Naive thymus-derived CD4-positive, alpha-beta T cell (primary cell): ENCODE measurements at regions not wholly inside any gene's neighbourhood (a gene's known extent, or its start where the extent isn't known, plus 50 kb on each side); places are given as distances from the start of the nearest gene placed in this dataset.
A peak's percentile ranks its signal among the peaks of the same experiment; 100 is the strongest.

Source experiments
- ATAC-seq: fragments of 150-1000 bp; cut with Tn5 transposase; 2 replicates; pipeline ENCODE4 v1.10.0; 2021; ENCODE audit warnings: mild to moderate bottlenecking, moderate library complexity
- CTCF ChIA-PET: fragments of 350-600 bp; sonication (Branson Sonifier 250); formaldehyde crosslinking; loops from one replicate; lab custom pipeline; 2021; ENCODE audit warnings: antibody characterized with exemption; lab: Charles Lee
- POLR2A ChIA-PET: fragments of 350-600 bp; sonication (Branson Sonifier 250); formaldehyde crosslinking; loops from one replicate; lab custom pipeline; 2021; ENCODE audit warnings: antibody characterized with exemption, inconsistent platforms; lab: Charles Lee
- DNase-seq, 9 donors: peaks; one replicate each; pipeline versions ENCODE4 v3.0.0 to v3.0.0-alpha.2; 2020 to 2022; ENCODE audit warnings: mixed read lengths in 1 of 9
- H3K27ac ChIP-seq: one replicate; pipeline ENCODE4 v1.7.0; 2013; ENCODE audit warnings: mild to moderate bottlenecking, low read depth, low read length, moderate library complexity
- H3K27me3 ChIP-seq, 2 donors: one replicate each; pipeline ENCODE4 v1.7.0; 2013; ENCODE audit warnings: low read length in 2 of 2, mild to moderate bottlenecking in 2 of 2, moderate library complexity in 2 of 2; ENCODE audit not compliant: control insufficient read depth in 2 of 2, insufficient read depth in 2 of 2
- H3K36me3 ChIP-seq, 3 experiments: 1 replicate in 2 of 3; 2 replicates in 1 of 3; pipeline ENCODE4 v1.7.0; 2013; ENCODE audit warnings: low read length in 3 of 3, mild to moderate bottlenecking in 3 of 3, moderate library complexity in 1 of 3; ENCODE audit not compliant: insufficient read depth in 3 of 3, control insufficient read depth in 2 of 3
- H3K4me1 ChIP-seq, 2 donors: one replicate each; pipeline ENCODE4 v1.7.0; 2013; ENCODE audit warnings: low read length in 2 of 2, mild to moderate bottlenecking in 2 of 2, moderate library complexity in 1 of 2; ENCODE audit not compliant: control insufficient read depth in 2 of 2, insufficient read depth in 2 of 2
- H3K4me3 ChIP-seq: 2 replicates; pipeline ENCODE4 v1.7.0; 2013; ENCODE audit warnings: mild to moderate bottlenecking, low read length
- H3K9me3 ChIP-seq, 3 experiments: 1 replicate in 2 of 3; 2 replicates in 1 of 3; pipeline ENCODE4 v1.7.0; 2013; ENCODE audit warnings: low read length in 3 of 3; ENCODE audit not compliant: control insufficient read depth in 2 of 3
- H3K27ac Mint-ChIP-seq, 9 donors: one replicate each; pipeline ENCODE4 v1.8.0; 2020 to 2022; ENCODE audit warnings: mixed read lengths in 9 of 9, mild to moderate bottlenecking in 8 of 9, moderate library complexity in 5 of 9, inconsistent platforms in 2 of 9
- H3K27me3 Mint-ChIP-seq, 5 donors: one replicate each; pipeline ENCODE4 v1.8.0; 2021 to 2022; ENCODE audit warnings: mixed read lengths in 5 of 5, mild to moderate bottlenecking in 1 of 5
- H3K36me3 Mint-ChIP-seq, 5 donors: one replicate each; pipeline ENCODE4 v1.8.0; 2020 to 2022; ENCODE audit warnings: mixed read lengths in 5 of 5, mild to moderate bottlenecking in 3 of 5, inconsistent platforms in 1 of 5
- H3K4me1 Mint-ChIP-seq, 7 donors: one replicate each; pipeline ENCODE4 v1.8.0; 2020 to 2022; ENCODE audit warnings: mixed read lengths in 7 of 7, mild to moderate bottlenecking in 3 of 7, inconsistent platforms in 1 of 7
- H3K4me3 Mint-ChIP-seq, 10 donors: one replicate each; pipeline ENCODE4 v1.8.0; 2020 to 2022; ENCODE audit warnings: mild to moderate bottlenecking in 10 of 10, mixed read lengths in 10 of 10, moderate library complexity in 6 of 10, inconsistent platforms in 2 of 10
- H3K9me3 Mint-ChIP-seq, 11 donors: one replicate each; pipeline ENCODE4 v1.8.0; 2020 to 2022; ENCODE audit warnings: mixed read lengths in 11 of 11, mild to moderate bottlenecking in 4 of 11, inconsistent platforms in 1 of 11, moderate library complexity in 1 of 11
- intact Hi-C, 2 donors: fragments of 100-400 bp; cut with micrococcal nuclease; formaldehyde crosslinking; loops; one replicate each; pipeline ENCODE4 v1.15.1; 2023

DNA sequence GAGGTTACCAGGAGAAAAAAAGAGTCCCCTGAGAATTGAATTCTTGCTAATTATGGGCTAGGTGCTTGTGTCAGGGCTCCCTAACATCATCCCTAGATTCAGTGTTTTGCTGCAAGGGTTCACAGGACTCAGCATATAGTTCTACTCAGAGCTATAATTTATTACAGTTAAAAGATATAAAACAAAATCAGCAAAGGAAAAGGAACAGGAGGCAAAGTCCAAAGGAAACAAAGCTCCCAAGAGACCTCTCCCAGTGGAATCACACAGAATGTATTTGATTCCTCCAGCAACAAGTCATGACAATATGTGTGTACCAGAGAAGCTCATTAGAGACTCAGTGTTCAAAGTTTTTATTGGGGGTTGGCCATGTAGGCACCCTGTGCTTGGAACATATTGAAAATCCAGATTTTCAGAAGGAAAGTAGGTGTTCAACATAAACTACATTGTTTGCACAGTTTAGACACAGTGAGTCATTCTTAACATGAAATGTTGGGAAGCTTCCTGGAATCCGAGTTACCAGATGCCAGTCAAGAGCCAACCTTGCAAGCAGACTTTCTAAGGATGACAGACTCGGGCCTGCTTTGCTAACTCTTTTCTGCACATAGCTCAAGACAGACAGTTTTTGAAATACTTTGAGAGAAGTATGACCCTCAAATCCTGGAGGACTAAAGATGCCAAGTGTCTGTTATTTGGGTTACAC lies 311.3 kb upstream of the EMCN start:
- H3K27ac ChIP-seq = no peak overlapping the region
- DNase-seq (no peak), ATAC-seq (no peak)
- POLR2A ChIA-PET = no interaction called here
- Mint-ChIP-seq H3K4me1 (peaks cover 0 to under 1% (median 0%) of the 10 kb centered on the region in 7 donors), H3K4me3 (no peak overlapping the region), H3K36me3 (no peaks in the 10 kb centered on the region), H3K27ac (no peak overlapping the region), H3K9me3 (peaks cover 0 to 13% (median 5%) of the 10 kb centered on the region in 11 donors), H3K27me3 (peaks cover 0 to 5% (median 0%) of the 10 kb centered on the region in 5 donors)
- H3K4me3 ChIP-seq = no peak overlapping the region
- H3K27me3 ChIP-seq = no peaks in the 10 kb centered on the region
- H3K4me1 ChIP-seq = no peaks in the 10 kb centered on the region
- H3K36me3 ChIP-seq = no peaks in the 10 kb centered on the region
- intact Hi-C loops = loop anchor here in 1 of 2 donors (10.0 kb wide), 1 partner anchor 734 kb away; no protein-coding TSS in a partner anchor
- CTCF ChIA-PET = no interaction called here
- no peaks in the 10 kb centered on the region for H3K9me3 ChIP-seq

DNA sequence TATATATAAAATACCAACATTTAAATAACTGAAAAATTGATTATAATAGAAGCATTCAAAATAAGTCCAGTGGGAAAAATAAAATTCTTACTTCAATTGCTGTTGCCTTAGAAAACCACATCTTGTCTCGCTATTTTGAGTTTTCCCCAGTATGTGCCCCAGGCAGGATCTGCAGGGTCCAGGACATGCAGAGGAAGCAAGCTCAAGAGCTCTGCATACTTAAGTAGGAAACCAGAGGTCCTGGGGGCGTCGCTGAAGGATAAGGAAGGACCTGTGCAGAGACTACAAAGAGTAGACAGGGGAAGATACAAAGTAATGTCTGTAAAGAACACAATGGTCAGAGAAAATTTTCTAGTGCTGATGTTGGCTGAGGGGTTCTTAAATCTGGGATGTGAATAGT lies 310.5 kb upstream of the EMCN start:
- intact Hi-C loops = loop anchor here in 1 of 2 donors (10.0 kb wide), 1 partner anchor 734 kb away; no protein-coding TSS in a partner anchor
- no peaks in the 10 kb centered on the region for H3K36me3 Mint-ChIP-seq

DNA sequence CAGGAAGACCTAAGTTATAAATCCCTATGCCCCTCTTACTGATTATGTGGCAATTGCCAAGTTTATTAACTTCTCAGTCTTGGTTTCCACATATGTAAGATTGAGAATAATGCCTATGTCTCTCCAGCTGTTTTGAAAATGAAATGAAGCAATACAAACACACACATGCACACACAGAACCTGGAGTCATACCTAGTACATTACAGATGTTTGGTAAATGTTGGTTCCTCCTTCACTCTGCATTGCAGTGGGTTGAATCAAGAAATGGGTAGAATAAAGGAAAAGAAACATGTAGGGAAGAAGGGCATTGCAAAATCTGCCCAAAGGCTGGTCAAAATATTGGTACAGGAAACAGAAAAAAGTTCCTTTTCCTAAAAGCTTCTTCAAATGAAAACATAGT lies 309.9 kb upstream of the EMCN start:
- intact Hi-C loops = loop anchor here in 1 of 2 donors (10.0 kb wide), 1 partner anchor 733 kb away; no protein-coding TSS in a partner anchor
- ATAC-seq (no peak), DNase-seq (no peak)
- Histone ChIP-seq H3K4me1 (no peaks in the 10 kb centered on the region), H3K9me3 (no peaks in the 10 kb centered on the region), H3K36me3 (no peaks in the 10 kb centered on the region), H3K27ac (no peak overlapping the region), H3K27me3 (no peaks in the 10 kb centered on the region), H3K4me3 (no peak overlapping the region)
- ChIA-PET CTCF (no interaction called here), POLR2A (no interaction called here)
- no peak overlapping the region for H3K4me3 Mint-ChIP-seq
- peaks cover 0 to 13% (median 5%) of the 10 kb centered on the region in 11 donors for H3K9me3 Mint-ChIP-seq
- no peaks in the 10 kb centered on the region for H3K36me3 Mint-ChIP-seq
- no peak overlapping the region for H3K27ac Mint-ChIP-seq
- peaks cover 0 to 14% (median 0%) of the 10 kb centered on the region in 7 donors for H3K4me1 Mint-ChIP-seq
- peaks cover 0 to 5% (median under 1%) of the 10 kb centered on the region in 5 donors for H3K27me3 Mint-ChIP-seq

More for the DNA sequence above, 310.5 kb upstream of the EMCN start:
- H3K9me3 Mint-ChIP-seq = peaks cover 0 to 13% (median 5%) of the 10 kb centered on the region in 11 donors
- no peak overlapping the region for H3K27ac Mint-ChIP-seq
- peaks cover 0 to 8% (median 0%) of the 10 kb centered on the region in 7 donors for H3K4me1 Mint-ChIP-seq
- no peaks in the 10 kb centered on the region for H3K36me3 ChIP-seq
- POLR2A ChIA-PET = no interaction called here
- H3K27me3 Mint-ChIP-seq = peaks cover 0 to 5% (median 0%) of the 10 kb centered on the region in 5 donors
- H3K4me3 ChIP-seq = no peak overlapping the region
- DNase-seq = no peak
- ATAC-seq = no peak
- H3K27me3 ChIP-seq = no peaks in the 10 kb centered on the region
- H3K4me3 Mint-ChIP-seq = no peak overlapping the region
- CTCF ChIA-PET = no interaction called here
- H3K27ac ChIP-seq = no peak overlapping the region
- no peaks in the 10 kb centered on the region for H3K9me3 ChIP-seq
- no peaks in the 10 kb centered on the region for H3K4me1 ChIP-seq

DNA sequence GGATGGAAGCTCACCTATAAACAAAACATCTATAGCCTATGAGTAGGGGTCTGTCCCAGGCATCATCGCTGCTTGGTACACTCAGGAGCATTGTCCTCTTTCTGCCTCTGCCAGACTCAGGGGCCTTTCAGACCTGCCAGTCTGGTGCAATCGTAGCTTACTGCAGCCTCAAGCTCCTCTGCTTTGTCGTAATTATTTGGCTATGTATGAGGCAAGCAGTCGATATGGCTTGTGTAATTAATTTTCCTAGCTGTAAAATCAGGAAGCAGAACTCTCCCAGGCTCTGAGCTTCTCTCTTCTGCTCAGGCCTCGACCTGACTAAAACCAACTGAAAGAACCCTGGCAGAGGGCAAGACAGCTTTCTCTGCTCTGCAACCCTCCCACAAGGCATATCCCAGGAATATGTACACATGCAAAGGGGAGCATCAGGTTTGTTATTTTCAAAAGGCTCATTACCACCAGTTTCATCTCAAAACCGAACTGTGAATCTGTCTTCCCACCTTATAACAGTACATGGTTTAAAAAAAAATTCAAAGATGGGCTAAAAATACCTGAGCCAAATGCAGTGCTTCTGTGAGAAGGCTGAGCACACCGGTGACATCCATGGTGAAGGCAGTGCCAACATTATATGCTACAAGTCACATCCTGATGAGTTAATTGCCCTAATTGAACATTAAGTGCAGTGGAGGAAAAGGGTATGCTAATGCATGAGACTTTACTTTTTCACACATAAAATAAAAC lies 309.2 kb upstream of the EMCN start:
- no peaks in the 10 kb centered on the region for H3K36me3 ChIP-seq
- H3K4me3 Mint-ChIP-seq = no peak overlapping the region
- no peak overlapping the region for H3K4me3 ChIP-seq
- no peaks in the 10 kb centered on the region for H3K27me3 ChIP-seq
- H3K9me3 Mint-ChIP-seq = peaks cover 0 to 13% (median 5%) of the 10 kb centered on the region in 11 donors
- H3K27ac ChIP-seq = no peak overlapping the region
- no peak overlapping the region for H3K27ac Mint-ChIP-seq
- no peak for DNase-seq
- ChIA-PET POLR2A (no interaction called here), CTCF (no interaction called here)
- peaks cover 0 to 17% (median 0%) of the 10 kb centered on the region in 7 donors for H3K4me1 Mint-ChIP-seq
- H3K4me1 ChIP-seq = no peaks in the 10 kb centered on the region
- H3K9me3 ChIP-seq = no peaks in the 10 kb centered on the region
- intact Hi-C loops = loop anchor here in 1 of 2 donors (10.0 kb wide), 1 partner anchor 732 kb away; no protein-coding TSS in a partner anchor
- no peaks in the 10 kb centered on the region for H3K36me3 Mint-ChIP-seq
- peak; percentile 45 for ATAC-seq
- H3K27me3 Mint-ChIP-seq = peaks cover 0 to 5% (median 4%) of the 10 kb centered on the region in 5 donors

DNA sequence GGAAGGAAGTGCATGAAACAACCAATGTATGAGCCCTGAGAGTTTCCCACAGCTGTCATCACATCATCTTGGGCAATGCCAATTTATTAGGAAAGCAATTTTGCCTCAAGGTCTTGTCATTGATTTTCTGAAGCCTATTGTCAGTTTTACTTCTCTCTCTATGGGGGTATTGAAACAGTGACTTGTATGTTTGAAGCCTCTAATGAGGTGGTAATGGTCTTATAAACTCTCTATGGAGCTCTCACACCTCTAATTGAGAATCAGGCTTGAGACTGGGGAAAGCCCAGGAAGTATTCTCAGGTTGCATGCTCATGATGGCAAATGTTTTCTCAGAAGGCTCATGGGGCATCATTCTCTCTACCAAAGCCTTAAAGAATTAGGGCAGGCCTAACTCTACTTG lies 308.2 kb upstream of the EMCN start:
- intact Hi-C loops = loop anchor here in 1 of 2 donors (10.0 kb wide), 1 partner anchor 731 kb away; no protein-coding TSS in a partner anchor
- H3K36me3 Mint-ChIP-seq = no peaks in the 10 kb centered on the region
- Histone ChIP-seq H3K4me3 (no peak overlapping the region), H3K4me1 (no peaks in the 10 kb centered on the region), H3K27ac (no peak overlapping the region), H3K36me3 (no peaks in the 10 kb centered on the region), H3K9me3 (no peaks in the 10 kb centered on the region), H3K27me3 (no peaks in the 10 kb centered on the region)
- peaks cover 0 to 4% (median 0%) of the 10 kb centered on the region in 5 donors for H3K27me3 Mint-ChIP-seq
- peaks cover 0 to 13% (median 5%) of the 10 kb centered on the region in 11 donors for H3K9me3 Mint-ChIP-seq
- no peak overlapping the region for H3K4me3 Mint-ChIP-seq
- no peak overlapping the region for H3K27ac Mint-ChIP-seq
- DNase-seq (no peak), ATAC-seq (no peak)
- peaks cover 0 to 20% (median 0%) of the 10 kb centered on the region in 7 donors for H3K4me1 Mint-ChIP-seq
- POLR2A ChIA-PET = no interaction called here
- CTCF ChIA-PET = no interaction called here

DNA sequence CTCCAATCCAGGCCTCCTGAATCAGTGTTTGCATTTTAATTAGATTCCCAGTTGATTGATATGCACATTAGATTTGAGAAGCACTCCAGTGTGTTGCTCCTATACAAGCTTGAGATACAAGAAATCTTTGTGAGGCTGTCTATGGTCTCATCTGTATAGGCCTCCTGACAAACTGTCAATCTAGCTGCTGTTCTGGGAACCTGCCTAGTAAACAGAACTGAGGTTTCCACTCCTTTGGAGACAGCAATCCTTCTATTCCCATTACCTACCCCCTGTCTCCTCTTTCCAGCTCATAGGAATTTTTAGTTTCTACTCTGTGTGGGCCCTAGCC lies 306.1 kb upstream of the EMCN start:
- H3K27me3 ChIP-seq = no peaks in the 10 kb centered on the region

More for the DNA sequence above, 306.1 kb upstream of the EMCN start:
- no peak overlapping the region for H3K27ac Mint-ChIP-seq
- H3K4me1 Mint-ChIP-seq = peaks cover 0 to 21% (median 0%) of the 10 kb centered on the region in 7 donors
- Histone ChIP-seq H3K36me3 (no peaks in the 10 kb centered on the region), H3K4me1 (no peaks in the 10 kb centered on the region), H3K4me3 (no peak overlapping the region), H3K27ac (no peak overlapping the region), H3K9me3 (no peaks in the 10 kb centered on the region)
- no peak for DNase-seq
- no peaks in the 10 kb centered on the region for H3K36me3 Mint-ChIP-seq
- no peak for ATAC-seq
- ChIA-PET CTCF (no interaction called here), POLR2A (no interaction called here)
- peaks cover 0 to 7% (median 4%) of the 10 kb centered on the region in 11 donors for H3K9me3 Mint-ChIP-seq
- intact Hi-C loops = loop anchor here in 1 of 2 donors (10.0 kb wide), 1 partner anchor 729 kb away; no protein-coding TSS in a partner anchor
- H3K27me3 Mint-ChIP-seq = peaks cover 0 to 4% (median 0%) of the 10 kb centered on the region in 5 donors
- H3K4me3 Mint-ChIP-seq = no peak overlapping the region
